SH-SY5Y (cell line): ENCODE measurements at regions not wholly inside any gene's neighbourhood (a gene's known extent, or its start where the extent isn't known, plus 50 kb on each side); places are given as distances from the start of the nearest gene placed in this dataset.

ENCODE experiments used
- GATA2 ChIP-seq: IDR thresholded peaks from 2 replicates; pipeline ENCODE4 v1.6.1; 2011; ENCODE audit warnings: mild to moderate bottlenecking, low read depth, low read length
- GATA3 ChIP-seq: IDR thresholded peaks from 2 replicates; pipeline ENCODE4 v1.6.1; 2011; ENCODE audit warnings: low read depth, mild to moderate bottlenecking, low read length, moderate library complexity

DNA sequence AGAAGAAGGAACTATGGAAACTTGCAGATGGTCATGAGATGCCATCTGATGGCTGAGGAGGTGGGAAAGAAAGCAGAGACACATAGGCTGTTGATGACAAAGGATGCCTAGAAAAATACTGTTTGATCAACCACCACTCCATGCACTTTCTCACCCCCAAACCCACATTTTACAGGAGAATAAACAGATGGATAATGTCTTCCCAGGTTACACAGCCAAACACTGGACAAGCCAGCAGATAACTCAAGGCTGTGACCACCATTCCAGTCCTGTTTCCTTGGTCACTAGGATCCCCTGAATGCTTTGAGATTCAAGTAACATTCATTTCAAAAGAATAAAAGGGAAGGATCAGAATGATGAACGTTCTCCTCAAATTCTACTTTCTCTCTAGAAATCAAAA lies 733.0 kb upstream of the SOX11 start:
- TF ChIP-seq GATA2: no peak
- no peak for TF ChIP-seq GATA3

GRCh38 chr2:4962419-4962818 lies 729.8 kb upstream of the SOX11 start:
- TF ChIP-seq GATA3: peak; percentile 49; the same call in 1 of the 2 replicates
- no peak; the same call in 1 of the 2 replicates for TF ChIP-seq GATA2

DNA sequence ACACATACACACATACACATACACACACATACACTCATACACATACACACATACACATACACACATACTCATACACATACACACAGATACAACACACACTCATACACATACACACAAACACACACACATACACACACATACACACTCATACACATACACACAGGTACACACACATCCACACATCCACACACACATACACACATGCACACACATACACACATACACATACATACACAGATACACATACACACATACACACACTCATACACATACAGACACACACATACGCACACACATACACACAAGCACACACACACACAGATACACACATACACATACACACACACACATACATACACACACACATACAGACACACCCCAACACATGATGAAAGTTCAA lies 729.1 kb upstream of the SOX11 start:
- TF ChIP-seq GATA2 (no peak), GATA3 (no peak)

GRCh38 chr2:4964001-4964540 lies 728.1 kb upstream of the SOX11 start:
- TF ChIP-seq GATA3 (no peak), GATA2 (no peak)

DNA sequence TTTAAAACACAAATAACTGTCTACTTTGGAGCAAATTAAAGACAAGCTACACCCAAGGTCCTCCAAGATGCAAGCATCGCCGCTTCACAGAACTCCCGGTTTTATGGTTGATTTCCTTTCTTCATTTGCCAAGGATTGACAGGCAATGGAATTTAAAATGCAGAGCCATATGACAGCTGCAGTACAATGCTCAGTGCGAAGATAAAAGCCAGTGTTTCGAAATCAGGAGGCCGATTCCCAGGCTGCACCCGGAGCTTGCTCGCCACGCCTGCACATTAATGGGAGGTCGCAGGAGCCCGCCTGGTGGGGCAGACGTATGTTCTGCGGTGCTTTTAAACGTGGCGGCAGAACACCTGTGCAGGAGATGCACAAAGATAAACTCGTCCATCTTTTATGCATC lies 727.6 kb upstream of the SOX11 start:
- TF ChIP-seq GATA2 (no peak), GATA3 (no peak)

GRCh38 chr2:4965556-4966320 lies 726.4 kb upstream of the SOX11 start:
- TF ChIP-seq GATA2: no peak
- TF ChIP-seq GATA3: no peak

DNA sequence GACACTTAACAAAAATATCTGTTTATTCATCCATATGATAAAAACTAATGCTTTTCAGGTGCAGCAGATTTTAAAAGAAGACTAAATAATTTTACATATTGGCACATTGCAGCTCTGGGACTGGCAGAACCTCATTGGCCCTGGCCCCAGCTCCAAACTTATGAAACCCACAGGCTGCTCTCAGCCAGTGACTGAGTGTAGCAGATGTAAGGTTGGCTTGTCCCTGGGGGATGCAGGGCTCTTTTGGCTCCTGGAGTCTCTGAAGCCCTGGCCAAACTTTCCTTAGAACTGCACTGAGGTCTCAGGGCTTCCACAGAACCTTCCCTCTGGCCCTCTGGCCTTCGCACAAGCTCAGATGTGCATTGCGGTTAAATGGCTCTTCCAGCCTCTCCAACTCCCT lies 725.0 kb upstream of the SOX11 start:
- TF ChIP-seq GATA2: no peak
- no peak for TF ChIP-seq GATA3

DNA sequence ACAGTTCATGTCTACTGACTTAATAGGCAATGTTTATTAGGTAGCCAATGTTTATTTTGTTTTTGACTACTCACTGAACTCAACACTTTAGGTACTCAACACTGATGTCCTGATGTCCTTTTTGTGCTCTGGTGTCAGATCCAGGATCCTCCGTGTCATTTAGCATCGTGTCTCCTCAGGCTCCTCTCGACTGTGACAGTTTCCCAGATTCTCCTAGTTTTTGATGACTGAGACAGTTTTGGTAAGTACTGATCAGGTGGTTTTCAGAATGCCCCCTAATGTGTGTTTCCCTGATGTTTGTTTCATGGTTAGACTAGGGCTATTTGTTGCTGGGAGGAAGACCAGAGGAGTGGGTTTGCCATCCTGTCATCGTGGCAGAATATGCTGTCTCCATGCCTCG lies 719.7 kb upstream of the SOX11 start:
- TF ChIP-seq GATA3 (no peak), GATA2 (no peak)

DNA sequence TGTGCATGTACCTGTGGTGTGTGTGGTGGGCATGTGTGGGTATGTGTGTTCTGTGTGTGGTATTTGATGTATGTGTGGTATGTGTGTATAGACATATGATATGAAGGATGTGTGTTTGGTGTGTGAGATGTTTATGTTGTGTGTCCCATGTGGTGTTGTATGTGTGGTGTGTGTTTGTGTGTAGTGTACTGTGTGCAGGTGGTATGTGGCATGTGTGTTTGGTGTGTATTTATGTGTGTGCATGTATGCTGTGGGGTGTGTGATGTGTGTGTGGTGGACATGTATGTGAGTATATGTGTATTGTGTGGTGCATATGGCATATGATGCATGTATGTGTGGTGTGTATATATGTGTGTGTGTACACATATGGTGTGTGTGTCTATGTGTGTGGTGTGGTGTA lies 718.8 kb upstream of the SOX11 start:
- no peak for TF ChIP-seq GATA3
- no peak for TF ChIP-seq GATA2

GRCh38 chr2:4973973-4974372 lies 718.2 kb upstream of the SOX11 start:
- no peak for TF ChIP-seq GATA2
- TF ChIP-seq GATA3: no peak

DNA sequence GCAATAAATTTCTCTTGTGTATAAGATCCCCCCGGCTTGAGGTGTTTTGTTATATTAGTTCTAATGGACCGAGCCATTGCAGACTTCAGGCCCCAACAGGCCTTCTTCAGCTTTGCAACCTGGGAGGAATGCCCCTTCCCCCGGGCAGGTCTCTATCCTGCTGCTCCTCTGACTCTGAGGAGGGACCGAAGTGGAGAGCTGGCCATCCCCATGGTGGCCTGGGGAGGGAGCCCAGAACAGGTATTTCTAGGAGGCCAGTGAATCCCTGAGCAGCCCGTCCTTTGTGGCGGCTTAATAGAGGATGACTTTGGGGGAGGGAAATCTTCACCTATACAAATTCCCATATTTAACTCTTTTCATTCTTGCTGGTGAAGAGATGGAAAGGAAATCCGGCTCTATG lies 715.8 kb upstream of the SOX11 start:
- no peak for TF ChIP-seq GATA2
- no peak for TF ChIP-seq GATA3

GRCh38 chr2:4979111-4979510 lies 713.1 kb upstream of the SOX11 start:
- no peak for TF ChIP-seq GATA2
- TF ChIP-seq GATA3: no peak

- TF ChIP-seq GATA3 (no peak), GATA2 (no peak)
Observed at GRCh38 chr2:4980995-4981394, 711.2 kb upstream of the SOX11 start.

DNA sequence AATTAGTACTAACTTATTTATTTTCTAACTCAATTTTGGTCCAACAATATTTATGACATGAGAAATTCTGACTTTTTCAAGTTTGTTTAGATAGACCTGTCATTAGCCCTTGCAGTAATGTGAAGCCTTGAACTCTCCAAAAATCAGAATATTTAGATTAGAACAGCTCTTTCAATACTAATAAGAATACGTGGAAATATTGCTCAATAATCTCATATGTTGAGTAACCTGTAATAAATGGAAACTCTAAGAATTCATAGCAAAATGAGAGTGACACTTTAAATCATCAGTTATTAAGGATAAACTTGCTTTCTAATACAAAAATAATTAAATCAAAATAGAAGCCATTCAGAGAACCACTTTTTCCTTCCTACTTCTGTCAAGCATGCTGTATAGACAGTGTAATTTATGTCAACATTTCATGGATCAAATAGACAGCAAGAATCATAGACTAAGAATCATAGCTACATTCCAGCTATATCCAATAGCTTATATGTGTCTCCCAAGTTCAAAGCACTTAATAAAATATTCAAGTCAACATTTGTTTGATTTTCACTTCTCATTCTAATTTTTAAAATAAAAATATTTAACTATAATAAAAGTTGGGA lies 710.3 kb upstream of the SOX11 start:
- TF ChIP-seq GATA3 (no peak), GATA2 (no peak)

- TF ChIP-seq GATA2: no peak
- TF ChIP-seq GATA3: no peak
Observed at GRCh38 chr2:4992226-4992625, 700.0 kb upstream of the SOX11 start.

- TF ChIP-seq GATA3: no peak
- TF ChIP-seq GATA2: no peak
Observed at GRCh38 chr2:4995466-4995865, 696.7 kb upstream of the SOX11 start.

DNA sequence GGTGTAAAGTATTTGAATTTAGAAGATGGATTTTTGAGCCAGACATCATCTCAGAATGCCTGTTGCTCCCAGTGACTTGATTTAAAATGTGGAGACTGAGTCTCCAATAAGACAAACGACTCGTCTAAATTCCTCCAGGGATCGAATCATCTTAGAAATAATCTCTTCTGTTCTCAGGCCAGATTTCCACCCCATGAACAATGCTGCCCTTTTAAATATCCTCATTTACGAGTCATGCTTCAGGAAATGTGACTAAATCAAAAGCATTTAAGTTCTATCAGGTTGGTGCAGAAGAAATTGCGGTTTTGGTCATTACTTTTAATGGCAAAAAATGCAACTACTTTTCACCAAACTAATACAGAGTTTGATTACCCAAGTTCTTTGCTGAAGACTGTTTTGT lies 684.6 kb upstream of the SOX11 start:
- TF ChIP-seq GATA3 (no peak), GATA2 (no peak)

- TF ChIP-seq GATA3 (no peak), GATA2 (no peak)
Observed at GRCh38 chr2:5019324-5019723, 672.9 kb upstream of the SOX11 start.
